Bronchial epithelial cell (primary cell): ENCODE measurements at regions not wholly inside any gene's neighbourhood (a gene's known extent, or its start where the extent isn't known, plus 50 kb on each side); places are given as distances from the start of the nearest gene placed in this dataset.

ENCODE experiments used
- DNase-seq: peaks from one replicate; pipeline ENCODE4 v3.0.0-alpha.2; 2010; ENCODE audit warnings: low read depth
- FAIRE-seq: peaks from 2 replicates; lab custom pipeline; 2011; peaks lifted over from hg19 to GRCh38; lab: Jason Lieb, UNC
- H3K27me3 ChIP-seq: 2 replicates; pipeline ENCODE4 v1.5.1; 2011; ENCODE audit warnings: low read length; ENCODE audit not compliant: control insufficient read depth, insufficient read depth
- H3K36me3 ChIP-seq: 2 replicates; pipeline ENCODE4 v1.5.1; 2011; ENCODE audit warnings: low read length; ENCODE audit not compliant: control insufficient read depth, insufficient read depth
- H3K4me3 ChIP-seq: 2 replicates; pipeline ENCODE4 v1.5.1; 2011; ENCODE audit warnings: mild to moderate bottlenecking, low read depth, low read length, control low read depth
- TF ChIP-seq, protein P1 (sequence below): IDR thresholded peaks from 2 replicates; pipeline ENCODE4 v1.5.1; 2011; ENCODE audit warnings: mild to moderate bottlenecking, moderate library complexity, low read length, control low read depth, inconsistent platforms; ENCODE audit not compliant: insufficient read depth, severe bottlenecking

DNA sequence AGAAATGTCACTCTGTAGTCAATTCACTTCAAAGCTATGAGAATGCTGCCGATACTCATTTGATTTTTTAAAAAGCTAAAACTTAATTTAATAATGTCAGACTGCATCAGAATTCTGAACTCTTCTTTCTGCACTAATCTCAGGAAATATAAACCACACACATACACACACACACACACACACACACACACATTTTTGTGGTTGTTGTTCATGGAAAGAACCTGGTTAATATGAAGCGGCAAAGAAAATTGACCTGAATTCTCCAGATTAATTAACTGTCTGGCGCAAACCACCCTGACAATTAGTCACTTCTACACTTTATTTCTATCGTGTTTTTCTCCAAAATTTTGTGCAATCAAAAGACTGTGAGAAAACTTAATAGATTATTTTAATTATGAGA, 740.5 kb downstream of the TLE1 start:
- Histone ChIP-seq H3K36me3 (no peaks in the 10 kb centered on the region), H3K4me3 (no peak overlapping the region), H3K27me3 (peaks cover 3% of the 10 kb centered on the region)
- FAIRE-seq (no peak), DNase-seq (no peak)
- TF ChIP-seq, protein P1, sequence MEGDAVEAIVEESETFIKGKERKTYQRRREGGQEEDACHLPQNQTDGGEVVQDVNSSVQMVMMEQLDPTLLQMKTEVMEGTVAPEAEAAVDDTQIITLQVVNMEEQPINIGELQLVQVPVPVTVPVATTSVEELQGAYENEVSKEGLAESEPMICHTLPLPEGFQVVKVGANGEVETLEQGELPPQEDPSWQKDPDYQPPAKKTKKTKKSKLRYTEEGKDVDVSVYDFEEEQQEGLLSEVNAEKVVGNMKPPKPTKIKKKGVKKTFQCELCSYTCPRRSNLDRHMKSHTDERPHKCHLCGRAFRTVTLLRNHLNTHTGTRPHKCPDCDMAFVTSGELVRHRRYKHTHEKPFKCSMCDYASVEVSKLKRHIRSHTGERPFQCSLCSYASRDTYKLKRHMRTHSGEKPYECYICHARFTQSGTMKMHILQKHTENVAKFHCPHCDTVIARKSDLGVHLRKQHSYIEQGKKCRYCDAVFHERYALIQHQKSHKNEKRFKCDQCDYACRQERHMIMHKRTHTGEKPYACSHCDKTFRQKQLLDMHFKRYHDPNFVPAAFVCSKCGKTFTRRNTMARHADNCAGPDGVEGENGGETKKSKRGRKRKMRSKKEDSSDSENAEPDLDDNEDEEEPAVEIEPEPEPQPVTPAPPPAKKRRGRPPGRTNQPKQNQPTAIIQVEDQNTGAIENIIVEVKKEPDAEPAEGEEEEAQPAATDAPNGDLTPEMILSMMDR = no peak

DNA sequence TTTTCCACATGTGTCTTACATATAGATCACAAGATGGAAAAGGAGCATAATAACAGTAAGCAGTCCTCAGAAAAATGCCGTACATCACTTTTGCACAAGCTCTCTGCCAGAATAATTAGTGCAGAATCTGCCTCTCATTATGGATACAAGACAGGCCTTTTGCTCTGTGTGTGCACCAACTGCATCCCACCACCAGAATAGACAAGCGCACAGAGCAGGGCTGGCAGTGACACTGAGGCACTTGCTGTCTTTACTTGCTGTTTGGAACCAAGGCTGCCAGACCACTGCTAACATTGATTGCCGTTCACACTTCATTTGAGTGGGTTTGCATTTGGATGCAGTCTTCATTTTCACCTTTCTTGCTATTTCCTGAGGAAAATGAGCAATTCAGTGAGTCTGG, 741.3 kb downstream of the TLE1 start:
- Histone ChIP-seq H3K36me3 (no peaks in the 10 kb centered on the region), H3K4me3 (no peak overlapping the region), H3K27me3 (peaks cover 2% of the 10 kb centered on the region)
- DNase-seq (no peak), FAIRE-seq (no peak)
- TF ChIP-seq, protein P1 = no peak

GRCh38 chr9:80946496-80947170, 742.7 kb downstream of the TLE1 start:
- DNase-seq (no peak), FAIRE-seq (no peak)
- H3K4me3 ChIP-seq = no peak overlapping the region
- H3K27me3 ChIP-seq = peaks cover 2% of the 10 kb centered on the region
- no peaks in the 10 kb centered on the region for H3K36me3 ChIP-seq
- TF ChIP-seq, protein P1 = no peak

DNA sequence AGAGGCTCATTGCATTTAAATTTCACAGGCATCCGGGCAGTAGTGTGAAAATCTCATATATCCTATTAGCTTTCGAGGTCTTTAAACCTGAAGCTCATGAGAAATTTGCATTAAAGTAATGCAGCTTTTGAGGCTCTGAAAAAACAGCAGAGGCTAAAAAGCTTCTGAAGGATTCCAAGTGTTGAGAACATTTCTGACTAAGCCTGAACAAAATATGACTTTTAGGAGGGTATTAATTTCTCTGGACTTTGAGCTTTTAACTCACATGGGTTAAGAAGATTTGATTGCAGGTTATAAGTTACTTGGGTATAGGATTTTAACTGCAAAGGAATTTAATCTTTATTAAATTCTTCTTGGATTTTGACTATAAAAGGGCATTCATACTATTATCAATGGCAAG, 743.9 kb downstream of the TLE1 start:
- FAIRE-seq = no peak
- Histone ChIP-seq H3K27me3 (peaks cover 2% of the 10 kb centered on the region), H3K4me3 (no peak overlapping the region), H3K36me3 (no peaks in the 10 kb centered on the region)
- no peak for DNase-seq
- TF ChIP-seq, protein P1 = no peak

DNA sequence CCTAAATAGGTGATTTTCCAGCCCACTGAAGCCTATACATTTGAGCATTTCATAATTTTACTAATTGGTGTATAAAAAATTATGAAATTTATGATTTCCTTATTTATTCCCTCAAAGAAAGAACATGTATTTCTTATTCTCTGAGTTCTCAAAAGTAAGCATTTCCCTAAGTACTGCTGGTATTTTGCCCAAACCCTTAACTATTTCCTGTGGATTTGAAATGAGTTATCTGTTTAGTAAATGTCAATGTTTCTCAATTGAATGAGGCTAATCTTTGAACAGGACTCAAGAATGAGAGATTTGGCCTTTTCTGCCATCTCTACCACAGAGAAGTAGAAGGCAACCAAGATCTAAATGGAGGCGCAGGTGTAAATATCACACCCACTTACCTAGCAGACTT, 751.7 kb downstream of the TLE1 start:
- Histone ChIP-seq H3K36me3 (no peaks in the 10 kb centered on the region), H3K27me3 (no peaks in the 10 kb centered on the region), H3K4me3 (no peak overlapping the region)
- FAIRE-seq = no peak
- TF ChIP-seq, protein P1 = no peak
- DNase-seq = no peak

DNA sequence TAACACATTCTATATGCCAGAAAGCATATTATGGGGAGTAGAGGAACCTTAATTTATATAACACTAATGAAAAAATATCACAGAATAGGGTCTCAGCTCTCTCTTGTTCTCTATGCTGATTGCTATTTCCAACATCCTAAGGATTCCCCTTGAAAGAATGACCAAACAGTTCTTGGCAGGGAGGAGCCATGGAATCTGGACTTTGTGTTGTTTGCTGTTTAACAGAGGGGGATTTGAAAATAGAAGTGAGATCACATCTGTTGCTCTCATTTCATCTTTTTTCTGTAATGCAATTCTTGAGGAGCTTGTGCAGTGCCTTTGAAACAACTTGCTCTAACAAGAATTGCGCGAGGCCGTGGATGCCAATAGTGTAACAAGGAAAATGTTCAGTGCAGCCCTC, 755.3 kb downstream of the TLE1 start:
- H3K36me3 ChIP-seq = no peaks in the 10 kb centered on the region
- DNase-seq (no peak), FAIRE-seq (no peak)

More for the DNA sequence above, 755.3 kb downstream of the TLE1 start:
- Histone ChIP-seq H3K4me3 (no peak overlapping the region), H3K27me3 (no peaks in the 10 kb centered on the region)
- TF ChIP-seq, protein P1 = no peak
